ENCODE measurements at regions not wholly inside any gene's neighbourhood (a gene's known extent, or its start where the extent isn't known, plus 50 kb on each side); places are given as distances from the start of the nearest gene placed in this dataset.

DNA sequence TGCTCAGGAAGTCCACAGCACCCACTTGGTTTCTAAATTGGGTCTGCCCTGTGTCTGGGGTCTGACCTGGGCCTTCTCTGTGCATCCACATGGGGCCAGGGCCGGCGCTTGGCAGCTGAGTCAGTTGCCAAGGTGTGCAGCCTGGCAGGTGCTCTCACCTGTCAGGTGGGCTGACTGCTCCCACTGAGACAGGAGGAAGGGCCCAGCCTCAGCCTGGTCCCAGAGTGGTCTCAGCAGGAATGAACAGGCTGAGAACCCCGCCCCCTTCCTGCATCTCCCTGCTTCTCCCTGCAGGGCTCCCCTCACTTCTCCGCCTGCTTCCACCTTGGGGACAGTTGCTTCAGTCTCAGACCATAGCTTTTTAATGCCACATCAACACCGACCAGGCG, 60.5 kb downstream of the BARX1 start:
- Histone ChIP-seq H3K4me3 (replicated peaks; ENCODE audit: insufficient read depth, low read length) (no peak overlapping the region), H3K27me3 (ENCODE audit: insufficient read depth, poor library complexity, severe bottlenecking) (no peaks in the 10 kb centered on the region), H3K27ac (replicated peaks) (no peak overlapping the region)
- TF ChIP-seq, protein P1, sequence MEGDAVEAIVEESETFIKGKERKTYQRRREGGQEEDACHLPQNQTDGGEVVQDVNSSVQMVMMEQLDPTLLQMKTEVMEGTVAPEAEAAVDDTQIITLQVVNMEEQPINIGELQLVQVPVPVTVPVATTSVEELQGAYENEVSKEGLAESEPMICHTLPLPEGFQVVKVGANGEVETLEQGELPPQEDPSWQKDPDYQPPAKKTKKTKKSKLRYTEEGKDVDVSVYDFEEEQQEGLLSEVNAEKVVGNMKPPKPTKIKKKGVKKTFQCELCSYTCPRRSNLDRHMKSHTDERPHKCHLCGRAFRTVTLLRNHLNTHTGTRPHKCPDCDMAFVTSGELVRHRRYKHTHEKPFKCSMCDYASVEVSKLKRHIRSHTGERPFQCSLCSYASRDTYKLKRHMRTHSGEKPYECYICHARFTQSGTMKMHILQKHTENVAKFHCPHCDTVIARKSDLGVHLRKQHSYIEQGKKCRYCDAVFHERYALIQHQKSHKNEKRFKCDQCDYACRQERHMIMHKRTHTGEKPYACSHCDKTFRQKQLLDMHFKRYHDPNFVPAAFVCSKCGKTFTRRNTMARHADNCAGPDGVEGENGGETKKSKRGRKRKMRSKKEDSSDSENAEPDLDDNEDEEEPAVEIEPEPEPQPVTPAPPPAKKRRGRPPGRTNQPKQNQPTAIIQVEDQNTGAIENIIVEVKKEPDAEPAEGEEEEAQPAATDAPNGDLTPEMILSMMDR (IDR thresholded peaks at IDR 0.05; ENCODE audit: insufficient read depth, low read length), result no peak
- no peak for TF ChIP-seq POLR2AphosphoS5 (IDR thresholded peaks at IDR 0.05; ENCODE audit: low read depth)
- DNase-seq (ENCODE audit: low read depth in 1 of 2, low spot score in 1 of 2), result no peak

DNA sequence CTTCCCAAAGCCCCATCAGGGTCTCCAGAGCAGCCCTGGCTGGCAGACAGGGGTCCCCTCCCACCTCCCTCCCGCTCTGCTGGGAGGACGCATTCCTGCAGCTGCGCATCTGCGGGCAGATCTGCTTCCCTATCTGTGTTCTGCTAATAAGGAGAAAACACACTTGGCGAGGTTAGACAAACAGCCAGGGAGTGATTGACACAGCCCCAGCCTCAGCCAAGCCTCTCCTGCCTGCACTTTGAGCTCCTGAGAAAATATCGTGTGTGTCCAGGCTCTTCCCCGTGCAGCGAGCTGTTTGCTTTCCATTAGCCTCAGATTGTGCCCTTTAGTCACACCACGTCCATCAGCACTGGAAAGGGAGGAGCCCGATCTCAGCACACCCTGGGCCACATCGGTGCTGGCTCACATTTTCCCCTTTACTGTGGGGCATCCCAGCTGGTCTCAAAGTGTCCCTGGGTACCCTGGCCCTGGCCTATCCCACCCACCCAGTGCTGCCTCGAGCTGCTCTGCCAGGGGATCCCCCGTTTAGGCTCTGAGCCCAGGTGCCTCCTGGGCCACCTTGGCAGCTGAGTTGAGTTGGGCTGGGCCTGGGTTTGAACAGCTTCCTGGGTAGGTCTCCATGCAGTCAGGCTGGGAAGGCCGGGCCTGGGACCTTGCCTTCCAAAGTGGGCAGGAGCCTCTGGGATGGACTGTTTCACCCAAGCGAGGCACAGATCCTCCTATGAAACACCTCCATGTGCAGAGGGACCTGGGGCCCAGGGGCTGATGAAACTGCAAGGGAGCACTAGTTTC, 61.1 kb downstream of the BARX1 start:
- H3K4me3 ChIP-seq (replicated peaks; ENCODE audit: insufficient read depth, low read length), result no peak overlapping the region
- TF ChIP-seq GABPA (IDR thresholded peaks at IDR 0.05; ENCODE audit: low read depth) (no peak), SPI1 (IDR thresholded peaks at IDR 0.05; ENCODE audit: borderline replicate concordance, low read depth) (no peak), POLR2AphosphoS5 (IDR thresholded peaks at IDR 0.05; ENCODE audit: low read depth) (no peak)
- TF ChIP-seq, protein P1 (IDR thresholded peaks at IDR 0.05; ENCODE audit: insufficient read depth, low read length), result no peak
- TF ChIP-seq, protein P2, sequence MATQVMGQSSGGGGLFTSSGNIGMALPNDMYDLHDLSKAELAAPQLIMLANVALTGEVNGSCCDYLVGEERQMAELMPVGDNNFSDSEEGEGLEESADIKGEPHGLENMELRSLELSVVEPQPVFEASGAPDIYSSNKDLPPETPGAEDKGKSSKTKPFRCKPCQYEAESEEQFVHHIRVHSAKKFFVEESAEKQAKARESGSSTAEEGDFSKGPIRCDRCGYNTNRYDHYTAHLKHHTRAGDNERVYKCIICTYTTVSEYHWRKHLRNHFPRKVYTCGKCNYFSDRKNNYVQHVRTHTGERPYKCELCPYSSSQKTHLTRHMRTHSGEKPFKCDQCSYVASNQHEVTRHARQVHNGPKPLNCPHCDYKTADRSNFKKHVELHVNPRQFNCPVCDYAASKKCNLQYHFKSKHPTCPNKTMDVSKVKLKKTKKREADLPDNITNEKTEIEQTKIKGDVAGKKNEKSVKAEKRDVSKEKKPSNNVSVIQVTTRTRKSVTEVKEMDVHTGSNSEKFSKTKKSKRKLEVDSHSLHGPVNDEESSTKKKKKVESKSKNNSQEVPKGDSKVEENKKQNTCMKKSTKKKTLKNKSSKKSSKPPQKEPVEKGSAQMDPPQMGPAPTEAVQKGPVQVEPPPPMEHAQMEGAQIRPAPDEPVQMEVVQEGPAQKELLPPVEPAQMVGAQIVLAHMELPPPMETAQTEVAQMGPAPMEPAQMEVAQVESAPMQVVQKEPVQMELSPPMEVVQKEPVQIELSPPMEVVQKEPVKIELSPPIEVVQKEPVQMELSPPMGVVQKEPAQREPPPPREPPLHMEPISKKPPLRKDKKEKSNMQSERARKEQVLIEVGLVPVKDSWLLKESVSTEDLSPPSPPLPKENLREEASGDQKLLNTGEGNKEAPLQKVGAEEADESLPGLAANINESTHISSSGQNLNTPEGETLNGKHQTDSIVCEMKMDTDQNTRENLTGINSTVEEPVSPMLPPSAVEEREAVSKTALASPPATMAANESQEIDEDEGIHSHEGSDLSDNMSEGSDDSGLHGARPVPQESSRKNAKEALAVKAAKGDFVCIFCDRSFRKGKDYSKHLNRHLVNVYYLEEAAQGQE (IDR thresholded peaks at IDR 0.05; ENCODE audit: insufficient replicate concordance, low read depth), result no peak
- H3K27me3 ChIP-seq (ENCODE audit: insufficient read depth, poor library complexity, severe bottlenecking), result no peaks in the 10 kb centered on the region
- DNase-seq (ENCODE audit: low read depth in 1 of 2, low spot score in 1 of 2), result no peak
- H3K27ac ChIP-seq (replicated peaks), result no peak overlapping the region

DNA sequence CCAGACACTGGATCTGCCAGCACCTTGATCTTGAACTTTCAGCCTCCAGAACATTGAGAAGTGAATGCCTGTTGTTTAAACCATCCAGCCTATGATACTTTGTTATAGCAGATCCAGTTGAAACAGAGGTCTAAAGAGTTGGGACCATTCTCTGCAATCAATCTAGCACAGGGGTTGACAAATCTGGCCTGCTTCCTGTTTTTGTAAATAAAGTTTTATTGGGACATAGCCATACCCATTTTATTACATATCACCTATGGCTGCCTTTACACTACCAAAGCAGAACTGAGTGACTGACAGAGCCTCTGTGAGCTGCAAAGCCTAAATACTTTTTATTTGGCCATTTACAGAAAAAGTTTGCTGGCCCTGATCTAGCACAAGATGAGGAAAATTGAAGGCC, 62.0 kb downstream of the BARX1 start:
- DNase-seq (ENCODE audit: low read depth in 1 of 2, low spot score in 1 of 2), result no peak
- TF ChIP-seq SPI1 (IDR thresholded peaks at IDR 0.05; ENCODE audit: borderline replicate concordance, low read depth) (no peak), POLR2AphosphoS5 (IDR thresholded peaks at IDR 0.05; ENCODE audit: low read depth) (no peak), GABPA (IDR thresholded peaks at IDR 0.05; ENCODE audit: low read depth) (no peak)
- TF ChIP-seq, protein P2 (IDR thresholded peaks at IDR 0.05; ENCODE audit: insufficient replicate concordance, low read depth), result no peak
- TF ChIP-seq, protein P1 (IDR thresholded peaks at IDR 0.05; ENCODE audit: insufficient read depth, low read length), result no peak
- H3K4me3 ChIP-seq (replicated peaks; ENCODE audit: insufficient read depth, low read length), result no peak overlapping the region
- no peak overlapping the region for H3K27ac ChIP-seq (replicated peaks)
- no peaks in the 10 kb centered on the region for H3K27me3 ChIP-seq (ENCODE audit: insufficient read depth, poor library complexity, severe bottlenecking)

DNA sequence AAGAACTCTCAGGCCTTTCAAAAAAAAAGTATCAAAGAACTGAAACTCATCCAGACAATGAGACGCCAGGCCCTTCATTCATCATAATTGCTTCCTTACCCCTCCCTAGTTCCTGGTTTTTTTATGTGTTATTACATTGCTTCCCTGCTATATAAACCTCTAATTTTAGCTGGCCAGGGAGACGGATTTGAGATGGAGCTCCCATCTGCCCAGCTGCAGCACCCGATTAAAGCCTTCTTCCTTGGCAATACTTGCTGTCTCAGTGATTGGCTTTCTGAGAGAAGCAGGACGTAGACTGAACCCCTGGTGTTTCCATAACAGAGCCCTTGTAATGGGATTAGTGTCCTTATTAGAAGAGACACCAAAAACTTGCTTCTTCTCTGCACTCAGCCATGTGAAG, 62.4 kb downstream of the BARX1 start:
- no peak for DNase-seq (ENCODE audit: low read depth in 1 of 2, low spot score in 1 of 2)
- no peak overlapping the region for H3K4me3 ChIP-seq (replicated peaks; ENCODE audit: insufficient read depth, low read length)
- no peak for TF ChIP-seq SPI1 (IDR thresholded peaks at IDR 0.05; ENCODE audit: borderline replicate concordance, low read depth)
- TF ChIP-seq, protein P1 (IDR thresholded peaks at IDR 0.05; ENCODE audit: insufficient read depth, low read length), result no peak
- TF ChIP-seq, protein P2 (IDR thresholded peaks at IDR 0.05; ENCODE audit: insufficient replicate concordance, low read depth), result no peak
- no peak for TF ChIP-seq GABPA (IDR thresholded peaks at IDR 0.05; ENCODE audit: low read depth)
- no peak for TF ChIP-seq POLR2AphosphoS5 (IDR thresholded peaks at IDR 0.05; ENCODE audit: low read depth)
- H3K27me3 ChIP-seq (ENCODE audit: insufficient read depth, poor library complexity, severe bottlenecking), result no peaks in the 10 kb centered on the region
- H3K27ac ChIP-seq (replicated peaks), result no peak overlapping the region

Data from HL-60 (cell line).